Large intestine (tissue), 3 donors: ENCODE measurements at regions not wholly inside any gene's neighbourhood (a gene's known extent, or its start where the extent isn't known, plus 50 kb on each side); places are given as distances from the start of the nearest gene placed in this dataset.
A peak's percentile ranks its signal among the peaks of the same experiment; 100 is the strongest.

Experiments
- DNase-seq, 2 donors: peaks; one replicate each; pipeline versions ENCODE4 v3.0.0 to v3.0.0-alpha.2; 2013
- H3K27ac ChIP-seq: one replicate; pipeline ENCODE4 v1.5.1; 2013; ENCODE audit warnings: low read length
- H3K27me3 ChIP-seq: 2 replicates; pipeline ENCODE4 v1.6.1; 2013; ENCODE audit warnings: low read length; ENCODE audit not compliant: control insufficient read depth, insufficient read depth
- H3K36me3 ChIP-seq: 2 replicates; pipeline ENCODE4 v1.6.1; 2013; ENCODE audit warnings: low read length; ENCODE audit not compliant: control insufficient read depth, insufficient read depth
- H3K4me1 ChIP-seq: one replicate; pipeline ENCODE4 v1.6.1; 2013; ENCODE audit warnings: low read length; ENCODE audit not compliant: control insufficient read depth, insufficient read depth
- H3K4me3 ChIP-seq: one replicate; pipeline ENCODE4 v1.5.1; 2013; ENCODE audit warnings: low read length
- H3K9me3 ChIP-seq: one replicate; pipeline ENCODE4 v1.6.1; 2013; ENCODE audit warnings: mild to moderate bottlenecking, low read depth, low read length, moderate library complexity; ENCODE audit not compliant: control insufficient read depth
- whole genome bisulfite sequencing: methylation state at CpG from one replicate; pipeline ENCODE4 v1.1.5; 2013; ENCODE audit warnings: low lambda C conversion rate; ENCODE audit not compliant: insufficient coverage; 5-methylcytosine and 5-hydroxymethylcytosine counted together

DNA sequence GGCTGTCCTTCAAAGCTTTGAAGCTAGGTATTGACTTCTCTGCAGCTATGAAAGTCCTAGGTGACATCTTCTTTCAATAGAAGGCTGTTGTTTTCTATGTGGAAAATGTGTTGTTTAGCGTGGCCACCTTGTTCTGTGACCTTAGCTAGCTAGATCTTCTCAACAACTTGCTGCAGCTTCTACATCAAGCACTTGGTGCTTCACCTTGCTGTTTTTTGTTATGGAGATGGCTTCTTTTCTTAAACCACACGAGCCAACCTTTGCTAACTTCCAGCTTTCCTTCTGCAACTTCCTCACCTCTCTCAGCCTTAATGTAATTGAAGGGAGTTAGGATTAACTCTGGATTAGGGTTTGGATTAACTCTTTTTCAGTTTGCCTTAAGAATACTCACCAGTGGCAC is 128.6 kb upstream of the MMS22L start:
- no peak for DNase-seq
- H3K9me3 ChIP-seq: no peaks in the 10 kb centered on the region
- WGBS: no CpG with 5 or more reads among the region's 2 CpGs

GRCh38 chr6:97412511-97412910 is 129.5 kb upstream of the MMS22L start:
- WGBS: no CpG with 5 or more reads among the region's 1 CpG
- no peaks in the 10 kb centered on the region for H3K4me1 ChIP-seq
- H3K9me3 ChIP-seq: no peaks in the 10 kb centered on the region
- H3K27me3 ChIP-seq: no peaks in the 10 kb centered on the region
- H3K4me3 ChIP-seq: no peak overlapping the region
- H3K27ac ChIP-seq: no peak overlapping the region
- DNase-seq: no peak
- H3K36me3 ChIP-seq: no peaks in the 10 kb centered on the region

More for the DNA sequence above, 128.6 kb upstream of the MMS22L start:
- Histone ChIP-seq H3K4me1 (no peaks in the 10 kb centered on the region), H3K27ac (no peak overlapping the region), H3K4me3 (no peak overlapping the region), H3K36me3 (no peaks in the 10 kb centered on the region), H3K27me3 (no peaks in the 10 kb centered on the region)

GRCh38 chr6:97422171-97422570 is 139.2 kb upstream of the MMS22L start:
- no peak for DNase-seq
- Histone ChIP-seq H3K36me3 (no peaks in the 10 kb centered on the region), H3K9me3 (no peaks in the 10 kb centered on the region), H3K4me3 (no peak overlapping the region), H3K4me1 (no peaks in the 10 kb centered on the region), H3K27me3 (no peaks in the 10 kb centered on the region), H3K27ac (no peak overlapping the region)
- WGBS: no CpG with 5 or more reads among the region's 1 CpG

GRCh38 chr6:97423190-97423589 is 140.2 kb upstream of the MMS22L start:
- no peaks in the 10 kb centered on the region for H3K4me1 ChIP-seq
- no peak overlapping the region for H3K27ac ChIP-seq
- no peaks in the 10 kb centered on the region for H3K36me3 ChIP-seq
- no peak overlapping the region for H3K4me3 ChIP-seq
- H3K27me3 ChIP-seq: no peaks in the 10 kb centered on the region
- no peaks in the 10 kb centered on the region for H3K9me3 ChIP-seq
- no peak for DNase-seq

DNA sequence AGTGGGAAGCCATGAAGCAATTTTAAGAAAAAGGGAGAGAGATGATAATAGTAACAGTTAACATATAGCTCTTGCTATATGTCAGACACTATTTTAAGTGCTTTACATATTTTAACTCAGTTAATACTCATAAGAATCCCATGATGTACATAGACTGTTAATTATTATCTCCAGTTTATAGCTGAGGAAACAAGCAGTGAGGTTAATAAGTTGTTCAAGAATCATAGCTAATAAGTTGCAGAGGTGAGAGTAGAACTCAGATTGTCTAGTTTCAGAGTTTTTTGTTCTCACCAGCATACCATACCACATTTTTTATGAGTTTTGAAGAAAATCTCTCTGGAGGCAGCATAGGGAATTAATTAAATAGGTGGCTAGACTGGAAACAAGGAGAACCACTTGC is 144.6 kb upstream of the MMS22L start:
- no peak overlapping the region for H3K4me3 ChIP-seq
- H3K27me3 ChIP-seq: no peaks in the 10 kb centered on the region
- DNase-seq: peak; percentile 3 to 20
- no peaks in the 10 kb centered on the region for H3K4me1 ChIP-seq
- H3K36me3 ChIP-seq: no peaks in the 10 kb centered on the region
- no peaks in the 10 kb centered on the region for H3K9me3 ChIP-seq
- H3K27ac ChIP-seq: no peak overlapping the region

DNA sequence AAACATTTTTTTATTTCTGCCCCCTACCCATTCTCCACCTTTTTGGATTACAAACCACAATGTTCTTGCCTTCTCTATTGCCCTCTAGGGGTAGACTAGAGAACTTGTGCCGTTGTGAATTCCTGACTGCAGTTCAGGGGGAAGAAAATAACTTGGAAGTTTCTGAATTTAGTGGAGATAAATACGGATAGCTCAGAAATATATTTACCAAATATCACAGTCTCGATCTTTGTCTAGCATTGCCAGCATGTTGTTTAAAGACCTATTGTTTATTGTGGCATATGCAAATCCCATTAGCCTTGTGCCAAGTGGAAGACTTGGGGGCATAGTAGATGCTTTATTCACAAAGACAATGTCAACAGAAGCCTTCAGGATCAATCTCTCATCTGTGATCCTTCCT is 154.1 kb upstream of the MMS22L start:
- Histone ChIP-seq H3K4me3 (no peak overlapping the region), H3K36me3 (no peaks in the 10 kb centered on the region), H3K4me1 (no peaks in the 10 kb centered on the region), H3K27me3 (no peaks in the 10 kb centered on the region), H3K27ac (no peak overlapping the region), H3K9me3 (no peaks in the 10 kb centered on the region)
- no peak for DNase-seq
- WGBS: no CpG with 5 or more reads among the region's 3 CpGs

DNA sequence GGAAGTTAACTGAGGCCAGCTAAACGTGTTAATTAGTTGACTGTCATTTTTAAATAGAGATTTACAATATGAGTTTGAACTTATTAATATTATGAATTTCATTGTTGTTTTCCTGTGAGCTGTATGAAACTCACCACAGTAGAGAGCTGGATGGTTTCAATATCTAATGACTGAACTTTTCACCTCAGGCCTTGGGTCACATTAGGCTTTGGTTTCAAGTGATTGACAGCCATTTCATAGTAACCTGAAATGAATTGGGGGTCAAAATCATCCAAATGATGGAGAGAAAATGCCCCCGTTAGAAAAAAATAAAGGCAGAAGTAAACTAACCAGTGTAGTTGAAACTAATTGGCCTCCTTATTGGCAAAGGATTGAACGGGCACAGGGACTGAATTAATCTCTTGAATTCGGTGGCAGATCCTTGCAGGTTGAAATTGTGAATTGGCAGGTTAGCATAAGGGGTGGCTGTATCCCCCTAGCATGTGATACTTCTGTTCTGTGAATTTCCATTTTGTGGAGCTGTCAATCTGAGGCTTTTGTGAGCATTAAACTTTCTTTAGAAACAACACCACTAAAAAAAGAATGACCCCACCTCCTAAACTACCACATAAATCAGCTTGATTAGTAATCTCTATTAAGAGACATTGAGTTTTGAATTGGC is 155.1 kb upstream of the MMS22L start:
- WGBS: 83% methylated on average over 1 of the region's 4 CpGs
- no peak overlapping the region for H3K27ac ChIP-seq
- no peak for DNase-seq
- H3K9me3 ChIP-seq: no peaks in the 10 kb centered on the region
- no peaks in the 10 kb centered on the region for H3K4me1 ChIP-seq
- H3K27me3 ChIP-seq: no peaks in the 10 kb centered on the region
- no peak overlapping the region for H3K4me3 ChIP-seq
- H3K36me3 ChIP-seq: no peaks in the 10 kb centered on the region

- no peak overlapping the region for H3K27ac ChIP-seq
- H3K4me1 ChIP-seq: no peaks in the 10 kb centered on the region
- 20% methylated on average over 1 of the region's 7 CpGs for WGBS
- H3K4me3 ChIP-seq: no peak overlapping the region
- peak; percentile 8 to 11 for DNase-seq
- H3K9me3 ChIP-seq: no peaks in the 10 kb centered on the region
- H3K36me3 ChIP-seq: no peaks in the 10 kb centered on the region
- no peaks in the 10 kb centered on the region for H3K27me3 ChIP-seq
Observed at GRCh38 chr6:97440590-97441176, 157.7 kb upstream of the MMS22L start.

DNA sequence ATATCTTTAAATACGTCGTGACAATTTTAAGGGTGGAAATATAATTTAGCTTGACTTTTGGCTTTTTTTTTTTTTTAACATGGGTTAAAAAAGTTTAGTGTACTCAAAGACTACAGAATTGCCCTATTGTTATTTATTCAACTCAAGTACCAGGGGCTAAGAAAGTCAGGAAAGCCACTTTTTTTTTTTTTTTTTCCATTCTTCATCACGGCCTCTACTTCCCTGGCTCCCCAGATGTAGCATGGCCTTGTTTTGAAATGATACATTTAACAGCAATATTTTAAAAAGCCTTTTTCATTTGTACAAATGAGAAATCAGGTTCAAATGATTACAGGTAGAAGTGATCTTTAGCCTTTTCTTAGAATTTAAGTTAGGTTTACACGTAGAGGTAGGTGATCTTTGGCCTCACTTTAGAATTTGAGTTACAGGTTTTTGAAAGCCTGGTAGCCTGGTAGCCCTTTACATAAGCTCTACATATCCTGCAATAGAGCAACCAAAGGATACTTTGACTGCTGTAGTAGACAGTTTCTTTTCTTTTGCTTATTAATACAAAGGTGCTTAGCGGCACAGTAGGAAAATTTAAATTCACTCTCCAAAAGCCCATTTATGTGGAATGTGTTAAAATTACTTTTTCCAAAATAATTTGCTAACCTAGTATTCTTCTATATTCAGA is 160.5 kb upstream of the MMS22L start:
- Histone ChIP-seq H3K4me1 (no peaks in the 10 kb centered on the region), H3K27ac (no peak overlapping the region), H3K4me3 (no peak overlapping the region), H3K27me3 (no peaks in the 10 kb centered on the region), H3K36me3 (no peaks in the 10 kb centered on the region), H3K9me3 (no peaks in the 10 kb centered on the region)
- DNase-seq: no peak
- 95% methylated on average over 3 of the region's 5 CpGs for WGBS

- no peaks in the 10 kb centered on the region for H3K4me1 ChIP-seq
- no peak overlapping the region for H3K27ac ChIP-seq
- H3K27me3 ChIP-seq: no peaks in the 10 kb centered on the region
- 64% methylated on average over 3 of the region's 3 CpGs for WGBS
- no peak overlapping the region for H3K4me3 ChIP-seq
- no peaks in the 10 kb centered on the region for H3K9me3 ChIP-seq
- no peaks in the 10 kb centered on the region for H3K36me3 ChIP-seq
- DNase-seq: no peak
Observed at GRCh38 chr6:97445407-97445806, 162.4 kb upstream of the MMS22L start.
